NCI-H774 (cell line): ENCODE measurements at regions not wholly inside any gene's neighbourhood (a gene's known extent, or its start where the extent isn't known, plus 50 kb on each side); places are given as distances from the start of the nearest gene placed in this dataset.
"Not testable (repeated sequence)": the region's sequence is repeated elsewhere in the genome, so short reads cannot be mapped to it uniquely, and the experiment has no call there.

Experiments used
- DNase-seq: peaks from one replicate; lab custom pipeline; 2025; lab: John Stamatoyannopoulos, UW

DNA sequence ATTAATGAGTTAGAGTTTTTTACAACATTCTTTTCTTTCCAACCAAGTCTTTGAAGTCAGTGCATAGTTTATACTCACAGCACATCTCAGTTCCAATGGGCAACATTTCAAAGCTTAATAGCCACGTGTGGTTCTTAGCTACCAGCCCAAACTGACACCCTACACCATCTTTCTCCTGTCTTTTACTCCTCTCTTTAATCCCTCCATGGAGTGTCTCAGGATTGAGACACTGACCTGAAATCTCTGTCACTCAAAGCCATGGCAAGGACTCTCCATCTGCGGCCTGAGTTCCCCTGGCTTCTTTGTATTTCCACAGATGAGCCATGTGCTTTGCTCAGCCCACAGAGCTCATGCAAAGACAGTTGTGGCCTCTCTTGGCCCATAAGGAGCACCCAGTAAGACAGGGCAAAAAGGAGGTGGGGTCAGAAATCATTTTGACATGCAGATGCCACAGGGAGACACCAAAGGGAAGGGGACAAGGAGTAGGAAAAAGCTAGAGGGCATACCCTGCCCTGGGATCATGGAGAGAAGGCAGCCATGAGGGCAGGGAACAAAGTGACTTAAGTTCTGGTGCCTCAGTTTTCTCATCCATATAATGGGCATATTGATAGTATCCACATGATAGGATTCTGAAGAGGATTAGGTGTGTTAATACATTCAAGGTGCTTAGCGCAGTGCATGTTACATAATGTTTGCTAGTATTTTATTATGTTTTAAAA, 493.6 kb upstream of the PROK2 start:
- no peak for DNase-seq

DNA sequence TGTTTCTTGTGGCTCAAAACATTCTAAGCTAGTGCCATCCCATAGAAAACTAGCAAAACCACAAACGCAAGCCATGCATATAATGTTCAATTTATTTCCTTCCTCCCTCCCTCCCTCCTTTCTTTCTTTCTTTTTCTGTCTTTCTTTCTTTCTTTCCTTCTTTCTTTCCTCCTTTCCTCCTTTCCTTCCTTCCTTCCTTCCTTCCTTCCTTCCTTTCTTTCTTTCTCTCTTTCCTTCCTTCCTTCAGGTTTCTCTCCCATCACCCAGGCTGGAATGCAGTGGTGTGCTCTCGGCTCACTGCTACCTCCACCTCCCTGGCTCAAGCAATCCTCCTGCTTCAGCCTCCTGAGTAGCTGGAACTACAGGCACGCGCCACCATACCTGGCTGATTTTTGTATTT, 492.8 kb upstream of the PROK2 start:
- no peak for DNase-seq

DNA sequence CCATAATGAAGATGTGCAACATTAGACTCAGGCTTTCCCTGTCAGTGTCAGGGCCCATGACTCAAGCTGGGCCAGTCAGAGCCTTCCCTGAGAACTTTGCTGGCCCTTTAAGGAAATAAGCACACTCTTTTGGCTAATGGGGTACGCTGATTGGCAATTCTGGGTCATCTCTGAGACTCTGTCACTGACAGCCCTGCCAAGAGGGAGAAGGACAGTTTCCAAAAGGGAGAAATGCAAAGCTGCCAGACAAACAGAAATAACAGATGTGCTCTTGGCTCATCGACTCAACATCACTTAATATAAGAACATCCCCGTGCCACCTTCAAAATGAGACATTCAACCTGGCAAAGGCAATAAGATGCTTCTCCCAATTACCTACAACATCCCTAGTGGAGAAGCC, 491.9 kb upstream of the PROK2 start:
- no peak for DNase-seq

DNA sequence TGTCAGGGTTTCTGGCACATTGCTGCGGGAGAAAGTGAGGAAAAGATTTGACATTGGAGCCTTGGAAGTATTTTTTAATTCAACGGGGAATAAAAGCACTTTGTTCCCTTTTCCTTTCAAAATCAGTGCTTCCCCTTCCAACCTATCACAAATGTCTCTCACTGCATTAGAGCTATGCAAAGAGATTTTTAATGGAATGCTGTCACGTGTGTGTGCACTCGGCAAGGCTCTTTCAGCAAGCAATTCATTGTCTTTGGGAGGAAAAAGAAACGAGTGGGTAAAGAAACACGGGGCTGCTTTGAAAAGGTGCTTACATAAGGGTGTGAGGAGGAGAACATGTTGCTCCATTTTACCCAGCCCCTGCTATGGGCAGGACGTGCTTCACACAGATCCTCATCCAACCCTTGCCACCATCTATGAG, 490.4 kb upstream of the PROK2 start:
- no peak for DNase-seq

DNA sequence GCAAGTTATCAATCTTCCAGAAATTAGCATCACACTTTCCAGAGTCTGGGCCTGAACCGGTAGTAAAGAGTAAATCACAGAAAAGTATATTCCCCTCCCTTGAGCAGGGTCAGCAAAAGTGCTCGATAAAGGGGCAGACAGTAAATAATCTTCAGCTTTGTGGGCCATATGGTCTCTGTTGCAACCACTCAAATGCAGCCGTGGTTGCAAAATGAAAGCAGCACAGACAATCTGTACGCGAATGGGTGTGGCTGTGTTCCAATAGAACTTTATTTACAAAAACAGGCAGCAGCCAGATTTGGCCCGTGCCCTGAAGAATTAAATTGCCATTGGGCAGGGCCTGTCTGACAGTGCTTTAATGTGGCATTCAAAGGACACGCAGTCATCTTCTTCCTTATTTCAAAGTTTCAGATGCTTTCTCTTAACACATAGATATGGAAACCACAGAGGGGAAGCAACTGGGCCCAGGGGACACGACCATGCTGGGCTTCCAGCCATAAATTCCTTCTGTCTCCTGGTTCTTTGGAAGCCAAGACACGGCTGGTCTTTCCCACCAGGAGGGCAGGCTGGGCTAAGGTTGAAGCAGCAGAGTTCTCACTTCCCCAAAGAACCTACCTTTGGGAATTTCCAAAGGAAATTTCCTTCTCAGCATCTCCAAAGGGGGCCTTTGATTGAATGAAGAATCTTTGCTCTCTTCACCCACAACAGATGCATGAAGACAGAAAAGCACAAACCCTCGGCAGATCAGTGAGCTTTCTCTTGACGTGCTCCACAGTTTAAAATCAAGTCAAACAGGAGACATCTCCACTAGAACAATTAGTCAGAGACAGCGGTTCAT, 489.8 kb upstream of the PROK2 start:
- no peak for DNase-seq

DNA sequence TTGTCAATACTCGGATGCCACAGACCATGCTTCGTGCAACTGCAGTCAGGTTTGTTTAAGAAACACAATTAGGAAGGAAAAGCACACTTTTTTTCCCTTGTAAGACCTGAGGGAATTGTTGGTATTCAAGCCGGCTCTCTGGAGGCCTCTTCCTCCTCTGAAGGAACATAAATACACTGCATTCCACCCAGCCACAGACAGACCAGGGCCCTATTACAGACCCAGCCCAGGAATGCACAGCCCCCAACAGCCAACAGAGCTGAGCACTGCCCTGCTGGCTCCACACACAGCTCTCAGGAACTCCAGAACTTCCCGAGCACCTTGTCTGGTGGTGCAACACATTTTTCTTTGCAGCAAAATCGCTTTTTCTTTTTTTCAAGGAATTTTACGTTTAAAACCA, 488.7 kb upstream of the PROK2 start:
- no peak for DNase-seq

DNA sequence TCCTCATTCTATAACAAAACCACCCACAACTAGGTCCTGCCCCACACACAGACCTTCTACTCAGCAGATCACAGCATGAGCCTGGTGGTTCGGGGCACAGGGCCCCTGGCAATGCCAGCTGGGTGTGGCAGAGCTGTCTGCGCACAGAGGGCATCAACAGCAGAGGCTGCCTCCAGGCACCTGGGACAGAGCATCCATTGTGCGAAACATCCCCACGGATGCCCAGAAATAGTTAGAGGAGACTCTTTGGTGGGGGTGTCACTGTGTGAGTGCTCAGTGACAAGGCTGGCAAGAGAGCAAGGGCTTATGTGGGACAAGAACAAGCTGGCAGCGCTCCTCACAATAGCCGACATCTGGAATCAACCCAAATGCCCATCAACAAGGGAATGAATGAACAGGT, 487.4 kb upstream of the PROK2 start:
- DNase-seq: no peak

DNA sequence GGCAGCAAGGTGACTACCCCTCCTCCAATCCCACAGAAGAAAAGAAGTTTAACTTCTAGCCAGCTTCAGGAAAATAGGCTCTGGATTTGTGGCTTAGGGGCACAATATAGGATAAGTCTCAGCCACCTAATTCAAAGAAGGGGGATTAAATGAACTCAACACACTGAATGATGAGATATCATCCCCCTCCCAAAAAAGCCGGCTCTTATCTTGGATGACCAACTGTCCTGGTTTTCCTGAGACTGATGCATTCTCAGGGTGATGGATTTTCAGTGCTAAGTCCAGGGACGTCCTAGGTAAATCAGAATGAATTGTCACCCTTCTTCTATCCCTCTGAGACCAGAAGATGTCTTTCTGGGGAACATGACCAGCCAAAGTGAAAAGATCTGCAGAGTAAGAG, 487.0 kb upstream of the PROK2 start:
- no peak for DNase-seq

DNA sequence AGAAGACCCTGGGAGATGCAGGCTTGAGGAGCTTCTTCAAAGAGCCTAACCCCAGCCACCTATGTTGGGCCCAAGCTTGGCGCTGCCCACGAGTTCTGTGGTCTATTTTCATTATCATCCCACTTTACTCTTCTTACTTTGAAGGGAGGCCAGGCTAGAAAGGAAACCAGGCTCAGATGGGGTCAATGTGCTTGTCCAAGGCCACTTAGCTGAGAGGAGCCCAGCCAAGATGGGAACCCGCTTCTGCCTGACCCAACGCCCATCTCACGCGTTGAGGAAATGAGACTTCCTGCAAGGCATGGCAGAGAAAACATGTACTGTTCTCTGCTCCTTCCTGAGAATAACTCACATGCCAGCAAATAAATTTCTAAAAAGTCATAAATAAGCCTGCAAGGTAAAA, 486.3 kb upstream of the PROK2 start:
- DNase-seq: no peak

DNA sequence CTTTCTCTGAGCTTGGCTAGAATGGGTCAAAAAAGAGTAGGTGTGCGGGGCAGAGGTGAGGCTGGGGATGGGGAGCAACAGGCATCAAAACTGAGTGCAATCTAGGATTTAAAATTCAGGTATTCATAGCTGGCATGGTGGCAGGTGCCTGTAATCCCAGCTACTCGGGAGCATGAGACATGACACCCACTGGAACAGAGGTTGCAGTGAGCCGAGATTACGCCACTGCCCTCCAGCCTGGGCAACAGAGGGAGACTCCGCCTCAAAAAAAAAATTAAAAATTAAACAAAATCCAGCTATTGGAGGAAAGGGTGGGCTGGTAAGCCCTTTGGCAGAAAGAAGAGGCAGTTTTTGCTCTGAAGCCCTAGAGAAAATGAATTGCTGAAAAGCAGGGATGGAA, 485.8 kb upstream of the PROK2 start:
- DNase-seq: no peak

DNA sequence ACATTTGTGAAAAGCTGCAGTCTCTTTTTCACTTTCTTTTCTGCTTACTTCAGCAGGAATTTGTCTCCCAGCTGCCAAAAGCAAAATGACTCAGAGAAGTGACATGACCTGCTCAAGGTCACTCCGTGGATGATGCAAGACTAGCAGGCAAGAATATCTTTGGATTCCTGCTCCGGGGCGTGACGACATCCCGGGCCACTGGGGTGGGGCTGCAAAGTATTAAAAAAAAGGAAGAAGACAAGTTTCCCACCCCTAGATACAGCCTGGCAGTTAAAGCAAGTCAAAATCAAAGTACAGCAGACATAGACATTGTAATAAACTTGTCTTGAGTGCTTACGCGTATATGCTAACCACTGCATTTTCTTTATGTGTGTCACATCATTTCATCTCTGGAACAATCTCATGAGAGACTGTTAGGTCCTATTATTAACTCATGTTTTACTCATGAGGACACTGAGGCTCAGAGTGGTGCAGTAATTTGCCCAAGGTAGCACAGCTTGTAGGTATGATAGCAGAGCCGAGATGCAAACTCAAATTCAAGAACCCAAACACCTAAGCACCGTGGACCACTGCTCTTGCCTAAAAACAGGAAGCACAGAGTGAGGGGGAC, 485.2 kb upstream of the PROK2 start:
- no peak for DNase-seq

DNA sequence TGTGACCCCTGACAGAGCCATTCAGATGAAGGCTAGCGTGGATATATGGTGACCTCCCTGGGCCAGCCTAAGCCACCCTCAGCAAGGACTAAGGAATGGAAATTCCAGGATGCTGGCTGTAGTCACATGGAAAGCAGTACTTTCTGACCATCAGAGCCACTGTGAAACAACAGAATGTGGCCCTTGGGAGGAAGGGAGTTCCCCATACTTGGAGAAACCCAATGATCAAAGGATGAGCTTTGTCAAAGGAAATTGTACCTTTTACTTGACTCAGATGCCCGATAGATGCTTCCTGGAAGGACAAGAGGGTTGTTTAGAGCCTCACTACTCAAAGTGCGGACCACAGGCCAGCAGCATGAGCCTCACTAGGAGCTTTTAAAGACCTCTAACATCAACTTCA, 484.5 kb upstream of the PROK2 start:
- DNase-seq: no peak

DNA sequence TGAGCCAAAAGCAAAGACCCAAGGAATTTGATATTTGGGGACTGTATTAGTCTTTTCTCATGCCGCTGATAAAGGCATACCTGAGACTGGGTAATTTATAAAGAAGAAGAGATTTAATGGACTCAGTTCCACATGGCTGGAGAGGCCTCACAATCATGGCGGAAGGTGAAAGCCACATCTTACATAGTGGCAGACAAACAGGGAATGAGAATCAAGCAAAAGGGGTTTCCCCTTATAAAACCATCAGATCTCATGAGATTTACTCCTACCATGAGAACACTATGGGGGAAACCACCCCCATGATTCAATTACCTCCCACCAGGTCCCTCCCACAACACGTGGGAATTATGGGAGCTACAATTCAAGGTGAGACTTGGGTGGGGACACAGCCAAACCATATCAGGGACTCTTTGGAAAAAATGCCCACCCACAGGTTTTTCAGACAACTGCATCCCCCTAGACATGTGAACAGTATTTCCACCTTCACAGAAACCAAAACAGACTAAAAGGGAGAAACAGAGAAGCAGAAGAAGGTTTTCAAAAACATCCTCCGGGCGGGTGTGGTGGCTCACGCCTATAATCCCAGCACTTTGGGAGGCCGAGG, 482.1 kb upstream of the PROK2 start:
- DNase-seq: not testable (repeated sequence)

DNA sequence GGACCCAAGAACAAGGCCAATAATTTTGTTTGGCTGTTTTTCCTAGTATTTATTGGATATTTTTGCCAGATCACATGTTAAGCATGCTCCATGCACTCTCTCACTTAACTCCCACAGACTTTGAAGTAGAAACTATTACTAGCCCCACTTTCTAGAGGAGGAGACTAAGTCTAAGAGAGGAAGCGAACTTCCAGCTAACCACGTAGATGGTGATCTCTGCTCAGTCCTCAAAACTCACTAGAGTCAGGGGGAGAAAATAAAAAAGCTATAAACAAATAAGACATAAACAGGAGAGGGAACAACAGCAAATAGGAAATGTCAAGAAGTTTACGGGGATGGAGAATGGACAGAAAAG, 481.0 kb upstream of the PROK2 start:
- no peak for DNase-seq

DNA sequence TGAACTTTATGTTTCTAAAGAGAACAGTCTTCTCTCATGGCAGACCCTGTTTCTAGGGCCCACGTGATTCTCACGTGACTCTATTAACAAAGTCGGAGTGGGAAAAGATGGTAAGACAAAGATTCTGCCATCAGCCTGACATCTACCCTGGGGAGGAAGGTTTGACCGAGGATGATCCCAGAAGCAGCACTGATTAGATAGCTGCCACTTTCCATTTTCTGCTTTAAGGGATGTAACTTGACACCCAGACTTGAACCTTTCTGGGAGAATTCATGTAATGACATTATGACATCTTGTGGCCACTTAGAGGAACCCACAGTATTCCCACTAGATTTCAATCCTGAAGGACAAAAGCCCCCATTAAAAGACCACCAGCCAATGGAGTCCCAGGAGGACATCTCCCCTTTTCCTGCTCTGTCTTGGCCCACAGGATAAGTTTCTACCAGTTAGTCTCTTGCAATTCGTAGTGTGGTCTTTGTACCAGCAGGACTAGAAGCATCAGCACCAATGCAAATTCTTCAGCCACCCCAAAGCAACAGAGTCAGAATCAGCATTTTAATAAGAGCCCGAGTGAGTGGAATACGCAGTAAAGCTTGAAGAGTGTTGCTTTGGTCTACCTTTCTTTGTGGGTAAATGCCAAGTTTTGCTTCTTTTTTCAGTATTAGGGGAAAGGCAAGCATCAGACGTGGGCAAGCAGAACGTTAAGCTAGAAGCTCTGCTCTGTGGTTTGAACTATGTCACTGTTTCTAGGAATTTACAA, 480.5 kb upstream of the PROK2 start:
- DNase-seq: no peak

DNA sequence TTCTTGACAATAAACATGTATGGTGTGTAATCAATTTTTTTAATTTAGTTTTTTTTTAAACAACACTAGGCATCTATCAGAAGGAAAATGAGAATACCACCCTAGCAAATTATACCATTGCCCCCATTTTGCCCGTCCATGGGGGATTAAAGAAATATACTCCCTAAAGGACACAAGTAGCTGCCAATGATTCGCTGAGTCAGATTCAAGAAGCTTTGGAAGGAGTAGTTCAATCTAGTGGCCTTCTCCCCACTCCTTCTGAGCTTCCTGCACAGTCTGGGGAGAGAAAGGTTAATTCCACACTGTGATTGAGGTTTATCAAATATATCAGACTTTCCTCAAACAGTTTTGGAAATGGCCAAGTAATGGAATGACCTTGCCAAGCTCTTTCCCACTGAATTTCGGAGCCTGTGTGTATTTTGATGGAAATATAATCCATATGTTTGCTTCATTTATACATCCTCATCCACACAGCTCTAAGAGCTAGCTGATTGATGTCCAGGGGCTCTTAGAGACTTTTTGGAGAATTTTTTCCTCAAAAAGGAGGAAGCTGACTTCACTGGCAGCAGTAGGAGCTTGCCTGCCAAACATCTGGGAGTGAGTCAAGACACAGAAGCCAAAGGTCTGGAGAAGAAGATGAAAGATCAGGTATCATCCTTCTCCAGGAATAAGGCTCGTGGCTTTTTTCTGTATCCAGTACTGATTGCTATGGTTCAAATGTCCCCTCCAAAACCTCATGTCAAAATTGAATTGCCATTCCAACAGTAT, 478.5 kb upstream of the PROK2 start:
- DNase-seq: no peak

DNA sequence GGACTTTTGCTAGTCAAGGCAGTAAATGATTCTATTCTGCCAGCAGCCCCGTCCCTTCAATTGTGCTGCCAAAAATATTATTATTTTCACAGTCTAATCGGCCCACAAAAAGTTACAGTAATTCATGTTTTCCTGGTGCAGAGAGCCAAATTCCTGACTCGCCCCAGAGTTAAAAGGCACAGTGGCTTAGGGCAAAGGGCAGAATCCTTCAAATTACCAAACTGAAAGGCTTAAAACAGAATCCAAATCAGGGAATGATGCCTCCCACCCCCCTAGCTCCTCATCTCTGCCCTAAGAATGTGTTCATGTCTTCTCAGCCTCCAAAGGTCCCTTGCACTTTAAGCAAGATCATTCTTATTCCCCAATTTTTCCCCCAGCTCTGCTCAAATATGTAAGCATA, 477.8 kb upstream of the PROK2 start:
- DNase-seq: no peak

DNA sequence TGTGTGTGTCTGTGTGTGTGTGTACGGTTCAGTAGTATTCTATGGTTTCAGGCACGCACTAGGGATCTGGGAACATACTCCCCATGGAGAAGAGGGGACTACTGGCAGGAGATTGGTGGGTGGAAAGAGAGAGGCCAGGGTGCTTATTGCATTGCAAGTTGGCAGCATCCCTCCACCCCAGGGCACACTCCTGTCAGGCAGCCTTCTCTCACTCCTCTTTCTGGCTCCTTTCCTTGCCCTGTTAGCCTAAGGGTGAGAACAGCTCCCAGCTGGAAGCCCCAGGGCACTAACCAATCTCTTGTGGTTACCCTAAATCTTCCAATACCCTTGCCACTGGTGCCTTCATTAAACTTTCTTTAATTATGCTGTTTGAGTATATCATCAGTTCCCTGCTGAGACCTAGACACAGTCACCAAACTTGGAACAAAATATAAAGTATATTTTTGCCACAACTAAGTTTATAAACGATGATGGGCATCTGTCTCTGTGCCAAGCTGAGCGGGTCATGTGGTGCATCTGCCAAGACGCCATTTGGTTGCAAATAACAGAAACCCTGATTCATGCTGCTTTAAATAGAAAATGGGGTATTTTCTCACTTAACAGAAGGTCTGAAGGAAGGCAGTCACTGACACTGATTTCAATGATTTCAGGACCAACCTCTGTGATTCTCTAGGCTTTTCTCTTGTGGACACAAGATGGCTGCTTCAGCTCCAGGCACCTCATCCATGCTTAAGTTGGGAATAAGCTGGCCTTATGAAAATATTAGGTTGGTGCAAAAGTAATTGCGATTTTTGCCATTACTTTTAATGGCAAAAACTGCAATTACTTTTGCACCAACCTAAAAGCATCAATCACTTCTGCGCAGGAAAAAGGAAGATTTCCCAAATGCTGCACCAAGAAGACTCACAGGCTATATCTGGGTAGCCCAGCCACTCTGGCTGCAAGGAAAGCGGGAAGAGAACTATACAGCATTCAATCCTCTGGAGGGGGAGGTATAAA, 476.9 kb upstream of the PROK2 start:
- no peak for DNase-seq

DNA sequence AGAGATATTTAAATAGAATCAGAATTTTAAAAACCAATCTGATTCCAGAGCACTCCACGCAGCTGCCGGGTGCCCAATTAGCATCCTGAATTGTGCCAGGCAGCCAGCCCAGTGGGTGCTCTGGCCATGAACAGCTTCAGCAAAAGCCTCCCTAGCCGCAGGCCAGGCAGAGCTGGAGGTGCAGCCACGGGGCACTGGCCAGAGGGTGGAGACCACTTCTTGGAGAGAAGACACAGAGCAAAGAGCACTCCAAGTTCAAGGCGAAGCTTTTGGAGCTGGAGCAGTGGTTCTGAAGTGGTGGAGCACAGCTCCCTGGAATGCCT, 475.6 kb upstream of the PROK2 start:
- no peak for DNase-seq
